ENCODE measurements at regions not wholly inside any gene's neighbourhood (a gene's known extent, or its start where the extent isn't known, plus 50 kb on each side); places are given as distances from the start of the nearest gene placed in this dataset.

DNA sequence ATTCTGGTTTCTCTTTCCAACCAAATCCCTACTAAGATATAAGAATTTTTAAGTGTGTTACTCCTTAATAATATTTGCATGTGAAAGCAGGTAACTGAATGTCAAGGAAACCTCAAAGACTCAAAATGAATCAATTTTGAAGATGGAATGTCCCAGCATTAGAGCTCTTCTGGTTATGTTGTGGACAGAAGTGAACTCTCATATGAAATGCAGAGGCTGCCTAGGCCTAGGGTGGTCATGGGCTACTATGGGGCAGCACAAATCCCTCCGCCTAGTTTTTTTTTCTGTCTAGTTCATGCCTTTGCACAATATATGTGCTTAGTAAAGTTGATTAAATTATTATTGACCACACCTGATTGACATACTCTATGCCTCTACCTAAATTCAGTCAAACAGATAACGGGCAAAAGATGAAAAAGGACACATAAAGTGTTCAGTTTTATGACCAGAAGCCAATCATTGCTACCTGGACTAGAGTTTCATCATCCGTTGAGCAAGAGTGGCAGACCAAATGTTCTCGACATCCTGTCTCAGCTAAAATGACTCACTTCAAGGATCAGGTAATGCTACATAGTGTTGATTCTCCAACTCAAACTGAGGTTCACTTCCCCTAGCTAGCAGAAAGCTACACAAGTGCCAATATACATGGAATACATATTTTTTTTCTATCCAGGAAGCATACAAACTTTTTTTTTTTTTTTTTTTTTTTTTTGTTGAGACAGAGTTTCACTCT, 1211.4 kb downstream of the VRK1 start:
- TF ChIP-seq POLR2A (IDR thresholded peaks at IDR 0.05; ENCODE audit: extremely low read depth, insufficient read length) (no peak), CTCF (IDR thresholded peaks at IDR 0.05; ENCODE audit: low read depth, low read length) (no peak), MYC (IDR thresholded peaks at IDR 0.05; ENCODE audit: low read depth, low read length) (no peak)
- TF ChIP-seq, protein P1, sequence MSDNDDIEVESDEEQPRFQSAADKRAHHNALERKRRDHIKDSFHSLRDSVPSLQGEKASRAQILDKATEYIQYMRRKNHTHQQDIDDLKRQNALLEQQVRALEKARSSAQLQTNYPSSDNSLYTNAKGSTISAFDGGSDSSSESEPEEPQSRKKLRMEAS (IDR thresholded peaks at IDR 0.05; ENCODE audit: low read depth, low read length): no peak

Measured in NB4 (cell line).